Gastroesophageal sphincter (tissue), 4 donors: ENCODE measurements at regions not wholly inside any gene's neighbourhood (a gene's known extent, or its start where the extent isn't known, plus 50 kb on each side); places are given as distances from the start of the nearest gene placed in this dataset.
A peak's percentile ranks its signal among the peaks of the same experiment; 100 is the strongest.

Source experiments
- ATAC-seq: fragments of 150-250 bp; one replicate; pipeline ENCODE4 v1.9.1; 2016; ENCODE audit warnings: mild to moderate bottlenecking, moderate library complexity
- H3K27ac ChIP-seq, 4 donors: fragments of 200-600 bp; sonication (generic) in 3 of 4; 1 replicate in 3 of 4; 2 replicates in 1 of 4; pipeline ENCODE4 v1.5.1; 2016 to 2019
- H3K27me3 ChIP-seq: fragments of 200-600 bp; sonication (generic); one replicate; pipeline ENCODE4 v1.5.1; 2019
- H3K36me3 ChIP-seq, 2 donors: fragments of 200-600 bp; sonication (generic); one replicate each; pipeline ENCODE4 v1.5.1; 2019; ENCODE audit warnings: control low read depth in 1 of 2
- H3K4me1 ChIP-seq, 3 donors: fragments of 200-600 bp; sonication (generic); 1 replicate in 2 of 3; 2 replicates in 1 of 3; pipeline ENCODE4 v1.5.1; 2016 to 2019; ENCODE audit warnings: control low read depth in 2 of 3
- H3K4me3 ChIP-seq, 2 donors: fragments of 200-600 bp; sonication (generic); one replicate each; pipeline ENCODE4 v1.5.1; 2019; ENCODE audit warnings: mild to moderate bottlenecking in 1 of 2, moderate library complexity in 1 of 2
- H3K9me3 ChIP-seq, 3 donors: fragments of 200-600 bp; sonication (generic); one replicate each; pipeline ENCODE4 v1.5.1; 2017 to 2019; ENCODE audit warnings: control low read depth in 2 of 3
- CTCF ChIP-seq, 4 experiments: fragments of 200-600 bp in 2 of 4; fragments of 450-650 bp in 2 of 4; sonication (generic) in 1 of 4; IDR thresholded peaks; one replicate each; pipeline ENCODE4 v1.5.1; 2017 to 2019; ENCODE audit warnings: antibody characterized with exemption in 4 of 4, mild to moderate bottlenecking in 2 of 4, moderate library complexity in 2 of 4
- EP300 ChIP-seq: sonication (generic); formaldehyde crosslinking; IDR thresholded peaks from one replicate; pipeline ENCODE4 v1.6.1; 2017; ENCODE audit warnings: antibody characterized with exemption, mild to moderate bottlenecking
- POLR2A ChIP-seq, 2 donors: fragments of 450-650 bp; IDR thresholded peaks; one replicate each; pipeline ENCODE4 v1.6.1; 2017; ENCODE audit warnings: antibody characterized with exemption in 2 of 2, mild to moderate bottlenecking in 2 of 2, moderate library complexity in 1 of 2
- POLR2AphosphoS5 ChIP-seq: sonication (generic); formaldehyde crosslinking; IDR thresholded peaks from one replicate; pipeline ENCODE4 v1.6.1; 2017; ENCODE audit warnings: antibody characterized with exemption
- WGBS, 2 donors: methylation state at CpG; one replicate each; pipeline ENCODE4 v1.1.5; 2018; ENCODE audit warnings: low coverage in 1 of 2; 5-methylcytosine and 5-hydroxymethylcytosine counted together

- H3K27me3 ChIP-seq: no peaks in the 10 kb centered on the region
- H3K4me1 ChIP-seq: no peaks in the 10 kb centered on the region
- no peak overlapping the region for H3K4me3 ChIP-seq
- no peaks in the 10 kb centered on the region for H3K36me3 ChIP-seq
- TF ChIP-seq EP300: no peak
- TF ChIP-seq POLR2AphosphoS5: no peak
- TF ChIP-seq CTCF (IDR thresholded peaks at IDR 0.05): no peak
- TF ChIP-seq POLR2A (IDR thresholded peaks at IDR 0.05): no peak
- H3K27ac ChIP-seq: no peak overlapping the region
- H3K9me3 ChIP-seq: no peaks in the 10 kb centered on the region
- no peak for ATAC-seq
Measured at GRCh38 chr6:90354961-90355360, 58.3 kb upstream of the BACH2 start.

- Histone ChIP-seq H3K9me3 (no peaks in the 10 kb centered on the region), H3K36me3 (no peaks in the 10 kb centered on the region), H3K4me3 (no peak overlapping the region), H3K27me3 (no peaks in the 10 kb centered on the region), H3K4me1 (no peaks in the 10 kb centered on the region), H3K27ac (no peak overlapping the region)
- ATAC-seq: no peak
- WGBS, 2 donors: 38 to 52% methylated on average over 4 of the region's 4 CpGs
- TF ChIP-seq CTCF (IDR thresholded peaks at IDR 0.05) (no peak), POLR2AphosphoS5 (no peak), EP300 (no peak), POLR2A (IDR thresholded peaks at IDR 0.05) (no peak)
Measured at GRCh38 chr6:90351696-90352095, 55.1 kb upstream of the BACH2 start.

- no peak overlapping the region for H3K27ac ChIP-seq
- no peaks in the 10 kb centered on the region for H3K9me3 ChIP-seq
- H3K36me3 ChIP-seq: no peaks in the 10 kb centered on the region
- H3K27me3 ChIP-seq: no peaks in the 10 kb centered on the region
- H3K4me3 ChIP-seq: no peak overlapping the region
- WGBS, 2 donors: 43 to 66% methylated on average over 4 to 8 of the region's 8 CpGs
- no peaks in the 10 kb centered on the region for H3K4me1 ChIP-seq
- ATAC-seq: peak; percentile 35
- no peak for TF ChIP-seq POLR2A (IDR thresholded peaks at IDR 0.05)
- TF ChIP-seq EP300: no peak
- no peak for TF ChIP-seq CTCF (IDR thresholded peaks at IDR 0.05)
- TF ChIP-seq POLR2AphosphoS5: no peak
Measured at GRCh38 chr6:90350689-90351554, 54.3 kb upstream of the BACH2 start.

- Histone ChIP-seq H3K36me3 (no peaks in the 10 kb centered on the region), H3K9me3 (no peaks in the 10 kb centered on the region), H3K27me3 (no peaks in the 10 kb centered on the region), H3K4me1 (no peaks in the 10 kb centered on the region), H3K27ac (no peak overlapping the region), H3K4me3 (no peak overlapping the region)
- 100% methylated on average over 1 of the region's 2 CpGs; no CpG with 5 or more reads in 1 of the 2 donors for WGBS, 2 donors
- no peak for TF ChIP-seq POLR2A (IDR thresholded peaks at IDR 0.05)
- TF ChIP-seq CTCF (IDR thresholded peaks at IDR 0.05): no peak
- TF ChIP-seq POLR2AphosphoS5: no peak
- no peak for TF ChIP-seq EP300
- no peak for ATAC-seq
Measured at GRCh38 chr6:90347411-90347851, 50.8 kb upstream of the BACH2 start.

- H3K4me3 ChIP-seq: no peak overlapping the region
- H3K4me1 ChIP-seq: no peaks in the 10 kb centered on the region
- H3K36me3 ChIP-seq: no peaks in the 10 kb centered on the region
- 72 to 86% methylated on average over 3 to 6 of the region's 6 CpGs for WGBS, 2 donors
- TF ChIP-seq POLR2A (IDR thresholded peaks at IDR 0.05) (no peak), EP300 (no peak), POLR2AphosphoS5 (no peak), CTCF (IDR thresholded peaks at IDR 0.05) (no peak)
- H3K9me3 ChIP-seq: no peaks in the 10 kb centered on the region
- no peak overlapping the region for H3K27ac ChIP-seq
- ATAC-seq: no peak
- no peaks in the 10 kb centered on the region for H3K27me3 ChIP-seq
Measured at GRCh38 chr6:90346729-90347128, 50.1 kb upstream of the BACH2 start.
